Smooth muscle cell (in vitro differentiated cells): ENCODE measurements at regions not wholly inside any gene's neighbourhood (a gene's known extent, or its start where the extent isn't known, plus 50 kb on each side); places are given as distances from the start of the nearest gene placed in this dataset.
"Not testable (repeated sequence)": the region's sequence is repeated elsewhere in the genome, so short reads cannot be mapped to it uniquely, and the experiment has no call there.

Experiments
- DNase-seq: peaks from one replicate; lab custom pipeline; 2025; ENCODE audit not compliant: unreplicated experiment; lab: John Stamatoyannopoulos, UW
- H2AFZ ChIP-seq: fragments of 200-600 bp; sonication (generic); 2 replicates; pipeline ENCODE4 v1.6.0; 2016; ENCODE audit warnings: antibody characterized with exemption, low read depth, mild to moderate bottlenecking
- H3F3A ChIP-seq: fragments of 200-600 bp; sonication (generic); 2 replicates; pipeline ENCODE4 v1.6.0; 2017; ENCODE audit warnings: antibody characterized with exemption, low read depth
- H3K27ac ChIP-seq: fragments of 200-600 bp; sonication (generic); 2 replicates; pipeline ENCODE4 v1.5.1; 2016; ENCODE audit warnings: low read depth, mild to moderate bottlenecking
- H3K27me3 ChIP-seq: fragments of 200-600 bp; sonication (generic); 2 replicates; pipeline ENCODE4 v1.6.1; 2016; ENCODE audit warnings: low read depth, mild to moderate bottlenecking
- H3K36me3 ChIP-seq: fragments of 200-600 bp; sonication (generic); 2 replicates; pipeline ENCODE4 v1.5.1; 2016; ENCODE audit warnings: low read depth
- H3K4me1 ChIP-seq: fragments of 200-600 bp; sonication (generic); 2 replicates; pipeline ENCODE4 v1.5.1; 2016; ENCODE audit warnings: low read depth
- H3K4me2 ChIP-seq: fragments of 200-600 bp; sonication (generic); 2 replicates; pipeline ENCODE4 v1.6.0; 2016; ENCODE audit warnings: mild to moderate bottlenecking
- H3K4me3 ChIP-seq: fragments of 200-600 bp; sonication (generic); 2 replicates; pipeline ENCODE4 v1.5.1; 2016; ENCODE audit warnings: mild to moderate bottlenecking
- H3K79me2 ChIP-seq: fragments of 200-600 bp; sonication (generic); 2 replicates; pipeline ENCODE4 v1.6.0; 2016; ENCODE audit warnings: low read depth, mild to moderate bottlenecking
- H3K9ac ChIP-seq: fragments of 200-600 bp; sonication (generic); 2 replicates; pipeline ENCODE4 v1.6.0; 2016; ENCODE audit warnings: low read depth
- H3K9me3 ChIP-seq: fragments of 200-600 bp; sonication (generic); replicated peaks from 2 replicates; pipeline ENCODE4 v1.5.1; 2016; ENCODE audit warnings: low read depth
- H4K20me1 ChIP-seq: fragments of 200-600 bp; sonication (generic); 2 replicates; pipeline ENCODE4 v1.6.0; 2016; ENCODE audit warnings: low read depth
- CTCF ChIP-seq: fragments of 200-600 bp; sonication (generic); IDR thresholded peaks from 2 replicates; pipeline ENCODE4 v1.5.1; 2017; ENCODE audit warnings: borderline replicate concordance, mild to moderate bottlenecking, antibody characterized with exemption; ENCODE audit not compliant: insufficient read depth, poor library complexity, severe bottlenecking
- WGBS: methylation state at CpG from one replicate; pipeline ENCODE4 v1.1.7; 2016; ENCODE audit warnings: low lambda C conversion rate; 5-methylcytosine and 5-hydroxymethylcytosine counted together

- TF ChIP-seq CTCF: no peak
- 84% methylated on average over 11 of the region's 11 CpGs for WGBS
Observed at GRCh38 chr10:71086439-71087080, 125.8 kb upstream of the UNC5B start.

GRCh38 chr10:71087622-71088021 lies 124.7 kb upstream of the UNC5B start:
- H3K79me2 ChIP-seq: no peaks in the 10 kb centered on the region
- no peak overlapping the region for H3K9ac ChIP-seq
- H3K4me1 ChIP-seq: peaks cover 38% of the 10 kb centered on the region
- H2AFZ ChIP-seq: no peak overlapping the region
- WGBS: 80% methylated on average over 4 of the region's 4 CpGs
- H3K27ac ChIP-seq: no peak overlapping the region
- no peak for DNase-seq
- H4K20me1 ChIP-seq: no peaks in the 10 kb centered on the region
- no peaks in the 10 kb centered on the region for H3F3A ChIP-seq
- H3K4me2 ChIP-seq: no peak overlapping the region
- H3K4me3 ChIP-seq: no peak overlapping the region
- H3K36me3 ChIP-seq: no peaks in the 10 kb centered on the region
- H3K9me3 ChIP-seq: no peaks in the 10 kb centered on the region
- TF ChIP-seq CTCF: no peak
- H3K27me3 ChIP-seq: peaks cover 7% of the 10 kb centered on the region

More at GRCh38 chr10:71086439-71087080, 125.8 kb upstream of the UNC5B start:
- Histone ChIP-seq H3K79me2 (no peaks in the 10 kb centered on the region), H2AFZ (no peak overlapping the region), H3K36me3 (no peaks in the 10 kb centered on the region), H3K9ac (no peak overlapping the region), H3F3A (no peaks in the 10 kb centered on the region), H3K9me3 (no peaks in the 10 kb centered on the region), H4K20me1 (no peaks in the 10 kb centered on the region), H3K27me3 (peaks cover 7% of the 10 kb centered on the region), H3K4me1 (peaks cover 36% of the 10 kb centered on the region), H3K4me2 (no peak overlapping the region), H3K27ac (no peak overlapping the region), H3K4me3 (no peak overlapping the region)
- no peak for DNase-seq

- H3K36me3 ChIP-seq: no peaks in the 10 kb centered on the region
- WGBS: 94% methylated on average over 9 of the region's 9 CpGs
- H4K20me1 ChIP-seq: no peaks in the 10 kb centered on the region
- H3K79me2 ChIP-seq: no peaks in the 10 kb centered on the region
- no peak overlapping the region for H3K9ac ChIP-seq
- no peak for TF ChIP-seq CTCF
- H3K27ac ChIP-seq: no peak overlapping the region
- no peak overlapping the region for H2AFZ ChIP-seq
- DNase-seq: no peak
- peaks cover 7% of the 10 kb centered on the region for H3K27me3 ChIP-seq
- H3K4me3 ChIP-seq: no peak overlapping the region
- peaks cover 41% of the 10 kb centered on the region for H3K4me1 ChIP-seq
- no peak overlapping the region for H3K4me2 ChIP-seq
- no peaks in the 10 kb centered on the region for H3K9me3 ChIP-seq
- H3F3A ChIP-seq: no peaks in the 10 kb centered on the region
Observed at GRCh38 chr10:71088054-71088453, 124.3 kb upstream of the UNC5B start.

GRCh38 chr10:71088578-71088977 lies 123.8 kb upstream of the UNC5B start:
- not testable (repeated sequence) for H3K27me3 ChIP-seq, DNase-seq, H3F3A ChIP-seq, H3K4me3 ChIP-seq, H3K36me3 ChIP-seq, H3K27ac ChIP-seq, H2AFZ ChIP-seq, H3K9ac ChIP-seq, H3K9me3 ChIP-seq, H3K79me2 ChIP-seq, H4K20me1 ChIP-seq, H3K4me2 ChIP-seq
- H3K4me1 ChIP-seq: peaks cover 37% of the 10 kb centered on the region
- WGBS: 84% methylated on average over 7 of the region's 7 CpGs
